Upper lobe of left lung (tissue), 6 donors: ENCODE measurements at regions not wholly inside any gene's neighbourhood (a gene's known extent, or its start where the extent isn't known, plus 50 kb on each side); places are given as distances from the start of the nearest gene placed in this dataset.

ENCODE experiments used
- ATAC-seq, 2 donors: fragments of 200-7000 bp; cut with Tn5 transposase; one replicate each; pipeline ENCODE4 v1.9.1; 2022; ENCODE audit warnings: mild to moderate bottlenecking in 2 of 2, moderate library complexity in 2 of 2; ENCODE audit not compliant: low FRiP score in 2 of 2
- DNase-seq, 2 donors: peaks; one replicate each; pipeline ENCODE4 v3.0.0-alpha.2; 2019 to 2020
- H3K27ac ChIP-seq, 4 donors: fragments of 200-600 bp; sonication (generic); one replicate each; pipeline ENCODE4 v1.5.1; 2016 to 2019
- H3K27me3 ChIP-seq, 4 donors: fragments of 200-600 bp; sonication (generic); one replicate each; pipeline ENCODE4 v1.5.1; 2017 to 2019
- H3K36me3 ChIP-seq, 4 donors: fragments of 200-600 bp; sonication (generic); one replicate each; pipeline ENCODE4 v1.5.1; 2016 to 2019
- H3K4me1 ChIP-seq, 4 donors: fragments of 200-600 bp; sonication (generic); one replicate each; pipeline ENCODE4 v1.5.1; 2018 to 2019
- H3K4me3 ChIP-seq, 4 donors: fragments of 200-600 bp; sonication (generic); one replicate each; pipeline ENCODE4 v1.5.1; 2017 to 2019; ENCODE audit warnings: mild to moderate bottlenecking in 2 of 4, moderate library complexity in 1 of 4
- H3K9me3 ChIP-seq, 4 donors: fragments of 200-600 bp; sonication (generic); one replicate each; pipeline ENCODE4 v1.5.1; 2018 to 2019
- CTCF ChIP-seq, 6 experiments: fragments of 450-650 bp in 4 of 6; fragments of 200-600 bp in 2 of 6; sonication (generic) in 2 of 6; IDR thresholded peaks; one replicate each; pipeline ENCODE4 v1.5.1; 2016 to 2019; ENCODE audit warnings: antibody characterized with exemption in 6 of 6
- EP300 ChIP-seq, 4 donors: sonication (generic); formaldehyde crosslinking; IDR thresholded peaks; one replicate each; pipeline ENCODE4 v1.5.1; 2017; ENCODE audit warnings: antibody characterized with exemption in 4 of 4, control low read depth in 2 of 4
- POLR2A ChIP-seq, 4 donors: fragments of 450-650 bp; IDR thresholded peaks; one replicate each; pipeline ENCODE4 v1.5.1; 2016 to 2017; ENCODE audit warnings: antibody characterized with exemption in 4 of 4, mild to moderate bottlenecking in 2 of 4
- POLR2AphosphoS5 ChIP-seq, 2 donors: sonication (generic); formaldehyde crosslinking; IDR thresholded peaks; one replicate each; pipeline ENCODE4 v1.5.1; 2017; ENCODE audit warnings: antibody characterized with exemption in 2 of 2
- WGBS, 2 donors: methylation state at CpG; one replicate each; pipeline ENCODE4 v1.1.5; 2017 to 2018; 5-methylcytosine and 5-hydroxymethylcytosine counted together
- donor health status: DM: no; HTN: no; CAD: no; lungs with moderate emphysema.
- donor health status: DM: no; HTN: yes; CAD: no; lungs with severe emphysema.

GRCh38 chr20:39294137-39294725 lies 332.1 kb downstream of the DHX35 start:
- Histone ChIP-seq H3K27me3 (no peaks in the 10 kb centered on the region), H3K4me1 (peaks cover 0 to 5% (median 0%) of the 10 kb centered on the region in 4 donors), H3K9me3 (no peaks in the 10 kb centered on the region), H3K4me3 (no peak overlapping the region), H3K27ac (no peak overlapping the region), H3K36me3 (no peaks in the 10 kb centered on the region)
- no peak for ATAC-seq
- DNase-seq = no peak
- WGBS, 2 donors = 61 to 73% methylated on average over 2 of the region's 2 CpGs
- TF ChIP-seq EP300 (IDR thresholded peaks at IDR 0.05) (no peak), CTCF (IDR thresholded peaks at IDR 0.05) (no peak), POLR2AphosphoS5 (IDR thresholded peaks at IDR 0.05) (no peak), POLR2A (IDR thresholded peaks at IDR 0.05) (no peak)

DNA sequence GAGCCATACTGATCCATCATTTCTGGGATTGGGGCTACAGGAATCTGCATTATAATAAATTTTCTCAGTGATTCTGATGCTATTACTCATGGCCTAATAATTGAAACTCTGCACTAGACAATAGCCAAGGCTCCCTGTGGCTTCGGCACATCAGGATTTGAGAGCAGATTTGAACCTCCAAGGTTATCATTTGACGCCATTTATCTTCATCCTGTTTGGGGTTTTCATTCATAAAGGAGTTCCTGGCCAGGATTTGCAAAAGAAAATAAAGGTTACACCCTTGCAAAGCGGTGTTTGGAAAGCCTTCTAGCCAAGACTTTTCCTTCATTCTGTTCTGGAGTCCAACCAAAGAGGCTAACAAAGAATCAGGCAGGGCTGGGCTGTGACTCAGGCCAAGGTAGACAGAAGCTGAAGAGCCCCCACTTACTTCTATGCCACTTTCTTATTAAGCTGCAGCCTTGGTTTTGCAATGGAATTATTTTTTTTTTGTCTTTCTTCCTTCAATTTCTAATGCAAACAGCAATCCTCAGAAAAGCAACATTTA lies 330.1 kb downstream of the DHX35 start:
- H3K36me3 ChIP-seq = no peaks in the 10 kb centered on the region
- no peak overlapping the region for H3K4me3 ChIP-seq
- TF ChIP-seq POLR2A (IDR thresholded peaks at IDR 0.05) = no peak
- no peaks in the 10 kb centered on the region for H3K27me3 ChIP-seq
- WGBS, 2 donors = 36 to 52% methylated on average over 3 of the region's 3 CpGs
- H3K4me1 ChIP-seq = no peaks in the 10 kb centered on the region
- no peak overlapping the region for H3K27ac ChIP-seq
- H3K9me3 ChIP-seq = peaks cover 0 to 2% (median 0%) of the 10 kb centered on the region in 4 donors
- no peak for DNase-seq
- no peak for ATAC-seq

DNA sequence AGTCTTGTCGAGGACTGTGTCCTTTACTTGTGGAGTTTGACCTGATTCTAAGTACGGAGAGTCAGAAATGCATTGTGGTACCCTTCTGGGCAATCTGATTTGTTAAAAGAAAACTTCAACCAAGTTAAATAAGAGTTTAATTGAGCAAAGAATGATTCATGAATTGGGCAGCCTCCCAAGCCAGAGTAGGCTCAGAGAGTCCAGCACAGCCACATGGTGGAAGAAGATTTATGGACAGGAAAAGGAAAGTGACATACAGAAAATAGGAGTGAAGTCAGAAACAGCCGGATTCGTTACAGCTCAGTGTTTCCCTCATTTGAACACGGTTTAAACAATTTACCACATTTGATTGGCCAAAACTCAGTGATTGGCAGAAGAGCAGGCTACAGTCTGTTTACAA lies 329.2 kb downstream of the DHX35 start:
- H3K27me3 ChIP-seq = no peaks in the 10 kb centered on the region
- TF ChIP-seq EP300 (IDR thresholded peaks at IDR 0.05) (no peak), POLR2A (IDR thresholded peaks at IDR 0.05) (no peak), POLR2AphosphoS5 (IDR thresholded peaks at IDR 0.05) (no peak), CTCF (IDR thresholded peaks at IDR 0.05) (no peak)
- ATAC-seq (no peak), DNase-seq (no peak)
- 43 to 53% methylated on average over 5 of the region's 5 CpGs for WGBS, 2 donors
- H3K36me3 ChIP-seq = no peaks in the 10 kb centered on the region
- H3K4me3 ChIP-seq = no peak overlapping the region
- peaks cover 0 to 3% (median 0%) of the 10 kb centered on the region in 4 donors for H3K9me3 ChIP-seq
- H3K27ac ChIP-seq = no peak overlapping the region
- no peaks in the 10 kb centered on the region for H3K4me1 ChIP-seq

DNA sequence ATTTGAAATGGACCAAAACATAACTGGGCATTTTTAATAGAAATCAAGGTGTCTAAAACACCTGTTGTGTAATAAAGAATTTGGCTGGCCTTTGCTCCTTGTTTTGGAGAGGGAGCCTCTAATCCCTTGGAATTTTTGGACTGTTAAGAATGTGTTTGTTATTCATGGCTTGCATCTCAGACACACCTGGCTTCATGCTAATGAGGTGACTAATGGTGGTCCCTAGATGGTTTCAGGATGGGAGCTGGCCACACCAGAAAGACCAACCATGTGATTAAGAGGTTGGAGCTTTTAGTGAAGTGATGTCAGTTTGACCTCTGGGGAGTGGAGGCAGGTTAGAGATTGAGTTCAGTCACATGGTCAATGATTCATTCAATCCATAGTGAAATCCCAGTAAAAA lies 328.4 kb downstream of the DHX35 start:
- Histone ChIP-seq H3K9me3 (peaks cover 0 to 3% (median 0%) of the 10 kb centered on the region in 4 donors), H3K27me3 (no peaks in the 10 kb centered on the region), H3K27ac (no peak overlapping the region), H3K4me1 (no peaks in the 10 kb centered on the region), H3K36me3 (no peaks in the 10 kb centered on the region), H3K4me3 (no peak overlapping the region)
- no peak for DNase-seq
- no peak for TF ChIP-seq POLR2AphosphoS5 (IDR thresholded peaks at IDR 0.05)
- TF ChIP-seq POLR2A (IDR thresholded peaks at IDR 0.05) = no peak
- no peak for TF ChIP-seq EP300 (IDR thresholded peaks at IDR 0.05)
- TF ChIP-seq CTCF (IDR thresholded peaks at IDR 0.05) = no peak
- no peak for ATAC-seq

- peaks cover 0 to 3% (median 0%) of the 10 kb centered on the region in 4 donors for H3K9me3 ChIP-seq
- ATAC-seq (peak in 1 of 2 donors; percentile 23), DNase-seq (no peak)
- no peak overlapping the region for H3K4me3 ChIP-seq
- H3K27ac ChIP-seq = no peak overlapping the region
- WGBS, 2 donors = 89 to 96% methylated on average over 2 of the region's 2 CpGs
- H3K4me1 ChIP-seq = no peaks in the 10 kb centered on the region
- TF ChIP-seq POLR2AphosphoS5 (IDR thresholded peaks at IDR 0.05) (no peak), POLR2A (IDR thresholded peaks at IDR 0.05) (no peak), EP300 (IDR thresholded peaks at IDR 0.05) (no peak), CTCF (IDR thresholded peaks at IDR 0.05) (no peak)
- H3K36me3 ChIP-seq = no peaks in the 10 kb centered on the region
- no peaks in the 10 kb centered on the region for H3K27me3 ChIP-seq
Measured at GRCh38 chr20:39289831-39290230, 327.7 kb downstream of the DHX35 start.
